ENCODE measurements at regions not wholly inside any gene's neighbourhood (a gene's known extent, or its start where the extent isn't known, plus 50 kb on each side); places are given as distances from the start of the nearest gene placed in this dataset.

GRCh38 chr14:98900236-98900635 is 371.8 kb downstream of the BCL11B start:
- TF ChIP-seq, protein P1, sequence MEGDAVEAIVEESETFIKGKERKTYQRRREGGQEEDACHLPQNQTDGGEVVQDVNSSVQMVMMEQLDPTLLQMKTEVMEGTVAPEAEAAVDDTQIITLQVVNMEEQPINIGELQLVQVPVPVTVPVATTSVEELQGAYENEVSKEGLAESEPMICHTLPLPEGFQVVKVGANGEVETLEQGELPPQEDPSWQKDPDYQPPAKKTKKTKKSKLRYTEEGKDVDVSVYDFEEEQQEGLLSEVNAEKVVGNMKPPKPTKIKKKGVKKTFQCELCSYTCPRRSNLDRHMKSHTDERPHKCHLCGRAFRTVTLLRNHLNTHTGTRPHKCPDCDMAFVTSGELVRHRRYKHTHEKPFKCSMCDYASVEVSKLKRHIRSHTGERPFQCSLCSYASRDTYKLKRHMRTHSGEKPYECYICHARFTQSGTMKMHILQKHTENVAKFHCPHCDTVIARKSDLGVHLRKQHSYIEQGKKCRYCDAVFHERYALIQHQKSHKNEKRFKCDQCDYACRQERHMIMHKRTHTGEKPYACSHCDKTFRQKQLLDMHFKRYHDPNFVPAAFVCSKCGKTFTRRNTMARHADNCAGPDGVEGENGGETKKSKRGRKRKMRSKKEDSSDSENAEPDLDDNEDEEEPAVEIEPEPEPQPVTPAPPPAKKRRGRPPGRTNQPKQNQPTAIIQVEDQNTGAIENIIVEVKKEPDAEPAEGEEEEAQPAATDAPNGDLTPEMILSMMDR (IDR thresholded peaks at IDR 0.05; ENCODE audit: low read depth, low read length): no peak
- TF ChIP-seq POLR2A (IDR thresholded peaks at IDR 0.05; ENCODE audit: extremely low read depth, insufficient read length) (no peak), MAX (IDR thresholded peaks at IDR 0.05; ENCODE audit: low read depth, low read length) (no peak), MYC (IDR thresholded peaks at IDR 0.05; ENCODE audit: low read depth, low read length) (no peak)

Data from NB4 (cell line).